Testis (tissue), 2 donors: ENCODE measurements at regions not wholly inside any gene's neighbourhood (a gene's known extent, or its start where the extent isn't known, plus 50 kb on each side); places are given as distances from the start of the nearest gene placed in this dataset.

ENCODE experiments used
- DNase-seq: peaks from one replicate; pipeline ENCODE4 v3.0.0-alpha.2; 2019
- H3K27ac ChIP-seq, 2 donors: fragments of 200-600 bp; sonication (generic); one replicate each; pipeline ENCODE4 v1.5.1; 2019
- H3K27me3 ChIP-seq: fragments of 200-600 bp; sonication (generic); one replicate; pipeline ENCODE4 v1.5.1; 2019
- H3K36me3 ChIP-seq: fragments of 200-600 bp; sonication (generic); one replicate; pipeline ENCODE4 v1.5.1; 2017; ENCODE audit warnings: low read depth; ENCODE audit errors: missing control alignments
- H3K4me1 ChIP-seq: fragments of 200-600 bp; sonication (generic); one replicate; pipeline ENCODE4 v1.5.1; 2019
- H3K4me3 ChIP-seq, 2 donors: fragments of 200-600 bp; sonication (generic); one replicate each; pipeline ENCODE4 v1.5.1; 2017 to 2019
- H3K9me3 ChIP-seq: fragments of 200-600 bp; sonication (generic); one replicate; pipeline ENCODE4 v1.5.1; 2017
- CTCF ChIP-seq, 3 experiments: fragments of 450-650 bp in 2 of 3; fragments of 200-600 bp in 1 of 3; sonication (generic) in 1 of 3; IDR thresholded peaks; one replicate each; pipeline ENCODE4 v1.5.1; 2016 to 2019; ENCODE audit warnings: antibody characterized with exemption in 3 of 3, mild to moderate bottlenecking in 2 of 3, moderate library complexity in 1 of 3
- POLR2A ChIP-seq: fragments of 450-650 bp; IDR thresholded peaks from one replicate; pipeline ENCODE4 v1.6.1; 2017; ENCODE audit warnings: antibody characterized with exemption, mild to moderate bottlenecking, moderate library complexity
- WGBS, 2 donors: methylation state at CpG; one replicate each; pipeline ENCODE4 v1.1.5; 2018; 5-methylcytosine and 5-hydroxymethylcytosine counted together
- intact Hi-C: fragments of 100-400 bp; cut with DNase I; formaldehyde crosslinking; loops from one replicate; pipeline ENCODE4 v1.15.1; 2023; ENCODE audit warnings: low total_unique reads
- microRNA counts, 2 donors: library from miRNA; unstranded; fragments of <30 nt; microRNA quantifications; one replicate each; lab custom pipeline; 2016
- microRNA-seq, 2 donors: library from miRNA; unstranded; fragments of <30 nt; microRNA quantifications; one replicate each; pipeline ENCODE4, GENCODE V29; 2016; ENCODE audit warnings: borderline number of aligned reads in 2 of 2, borderline replicate concordance in 1 of 2
- small RNA-seq, 2 donors: library from RNA; depleted of rRNA; stranded (forward); fragments of <200 nt; gene quantifications; one replicate each; pipeline ENCODE3, GENCODE V24; 2016

GRCh38 chr5:149429839-149430721 is 51.0 kb upstream of the IL17B start:
- DNase-seq = peak; percentile 62
- intact Hi-C loops = loop anchor here (5.0 kb wide), 1 partner anchor 48 kb away; no protein-coding TSS in a partner anchor
- no peak for TF ChIP-seq POLR2A
- TF ChIP-seq CTCF (IDR thresholded peaks at IDR 0.05) = no peak

More at GRCh38 chr5:149429839-149430721, 51.0 kb upstream of the IL17B start:
- H3K4me3 ChIP-seq = no peak overlapping the region
- H3K36me3 ChIP-seq = no peaks in the 10 kb centered on the region
- no peaks in the 10 kb centered on the region for H3K9me3 ChIP-seq
- H3K27me3 ChIP-seq = no peaks in the 10 kb centered on the region
- 41 to 49% methylated on average over 15 of the region's 15 CpGs for WGBS, 2 donors
- peaks cover 24% of the 10 kb centered on the region for H3K4me1 ChIP-seq
- H3K27ac ChIP-seq = peak overlapping the region; percentile 18 to 80

MicroRNAs in the stretch of these regions (microRNA counts, 767-probe panel; counts per million panel counts)
- 11,649 to 12,630 counts per million in 2 donors for microRNA hsa-miR-145-5p (lab: Ali Mortazavi, UCI)

Small RNA genes lying in the stretch of these regions (microRNA-seq; reads per million reads assigned to microRNA genes)
- gene MIR145 = 4,663 to 7,944 reads per million in 2 donors

Small RNA genes lying in the stretch of these regions (small RNA-seq; reads per million reads assigned to genes)
- 0 reads per million in 2 donors for gene MIR145
